GM23338 (cell line): ENCODE measurements at regions not wholly inside any gene's neighbourhood (a gene's known extent, or its start where the extent isn't known, plus 50 kb on each side); places are given as distances from the start of the nearest gene placed in this dataset.

Source experiments
- EZH2 ChIP-seq: fragments of 200-600 bp; sonication (generic); IDR thresholded peaks from one replicate; pipeline ENCODE4 v1.8.0; 2017; ENCODE audit warnings: antibody characterized with exemption, mild to moderate bottlenecking, low read depth; ENCODE audit not compliant: unreplicated experiment
- ZNF331 ChIP-seq: fragments of 250-450 bp; sonication (Bioruptor Pico); IDR thresholded peaks from 2 replicates; pipeline ENCODE4 v1.5.0; 2020; ENCODE audit warnings: low read depth, mild to moderate bottlenecking, moderate library complexity
- TF ChIP-seq, protein P1 (sequence below), 2 experiments: fragments of 200-600 bp in 1 of 2; sonication (generic) in 1 of 2; conservative IDR thresholded peaks; 2 replicates each; pipeline versions ENCODE4 v1.5.1 to v1.6.1; 2016 to 2017; ENCODE audit warnings: antibody characterized with exemption in 2 of 2, low read depth in 2 of 2, mild to moderate bottlenecking in 2 of 2, moderate library complexity in 1 of 2

DNA sequence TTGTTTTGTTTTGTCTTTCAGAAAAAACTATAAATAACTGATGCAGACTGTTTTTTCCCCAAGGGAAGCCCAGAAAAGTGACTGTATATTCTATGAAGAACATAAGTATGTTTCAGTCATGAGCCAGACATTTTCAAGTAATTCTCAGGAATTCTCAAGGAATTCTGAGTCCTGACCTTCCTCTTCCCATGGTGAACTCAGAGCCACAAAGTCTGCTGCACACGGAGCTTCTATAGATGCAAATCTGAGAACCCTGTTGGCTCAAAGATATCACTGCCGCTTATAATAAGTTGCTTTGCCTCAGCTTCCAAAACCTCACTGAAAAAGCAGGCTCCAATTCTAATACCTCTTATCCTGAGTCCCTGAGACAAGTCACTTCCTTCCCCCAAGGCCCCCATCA, 418.5 kb upstream of the RUNX1 start:
- TF ChIP-seq, protein P1, sequence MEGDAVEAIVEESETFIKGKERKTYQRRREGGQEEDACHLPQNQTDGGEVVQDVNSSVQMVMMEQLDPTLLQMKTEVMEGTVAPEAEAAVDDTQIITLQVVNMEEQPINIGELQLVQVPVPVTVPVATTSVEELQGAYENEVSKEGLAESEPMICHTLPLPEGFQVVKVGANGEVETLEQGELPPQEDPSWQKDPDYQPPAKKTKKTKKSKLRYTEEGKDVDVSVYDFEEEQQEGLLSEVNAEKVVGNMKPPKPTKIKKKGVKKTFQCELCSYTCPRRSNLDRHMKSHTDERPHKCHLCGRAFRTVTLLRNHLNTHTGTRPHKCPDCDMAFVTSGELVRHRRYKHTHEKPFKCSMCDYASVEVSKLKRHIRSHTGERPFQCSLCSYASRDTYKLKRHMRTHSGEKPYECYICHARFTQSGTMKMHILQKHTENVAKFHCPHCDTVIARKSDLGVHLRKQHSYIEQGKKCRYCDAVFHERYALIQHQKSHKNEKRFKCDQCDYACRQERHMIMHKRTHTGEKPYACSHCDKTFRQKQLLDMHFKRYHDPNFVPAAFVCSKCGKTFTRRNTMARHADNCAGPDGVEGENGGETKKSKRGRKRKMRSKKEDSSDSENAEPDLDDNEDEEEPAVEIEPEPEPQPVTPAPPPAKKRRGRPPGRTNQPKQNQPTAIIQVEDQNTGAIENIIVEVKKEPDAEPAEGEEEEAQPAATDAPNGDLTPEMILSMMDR (conservative IDR thresholded peaks at IDR 0.05; ENCODE audit: low read depth in 2 of 2): no peak
- TF ChIP-seq ZNF331 (no peak), EZH2 (no peak)
